GM06990 (cell line): ENCODE measurements at regions not wholly inside any gene's neighbourhood (a gene's known extent, or its start where the extent isn't known, plus 50 kb on each side); places are given as distances from the start of the nearest gene placed in this dataset.

Experiments
- DNase-seq: peaks from one replicate; pipeline ENCODE4 v3.0.0-alpha.2; 2011; ENCODE audit not compliant: insufficient read length; ENCODE audit errors: extremely low read depth
- H3K27me3 ChIP-seq: replicated peaks from 2 replicates; pipeline ENCODE4 v1.6.0; 2011; ENCODE audit warnings: low read length; ENCODE audit not compliant: control insufficient read depth, insufficient read depth
- H3K36me3 ChIP-seq: 2 replicates; pipeline ENCODE4 v1.5.1; 2011; ENCODE audit warnings: low read length; ENCODE audit not compliant: control insufficient read depth, insufficient read depth
- H3K4me3 ChIP-seq: replicated peaks from 2 replicates; pipeline ENCODE4 v1.5.1; 2011; ENCODE audit warnings: low read depth, mild to moderate bottlenecking, control low read depth, low read length
- CTCF ChIP-seq: IDR thresholded peaks from 2 replicates; pipeline ENCODE4 v1.5.1; 2011; ENCODE audit warnings: low read length, control low read depth, mild to moderate bottlenecking, inconsistent platforms; ENCODE audit not compliant: insufficient read depth, poor library complexity, severe bottlenecking

GRCh38 chr6:14373648-14374437 lies 256.3 kb downstream of the CD83 start:
- no peaks in the 10 kb centered on the region for H3K36me3 ChIP-seq
- H3K27me3 ChIP-seq: no peaks in the 10 kb centered on the region
- TF ChIP-seq CTCF: no peak
- no peak overlapping the region for H3K4me3 ChIP-seq
- DNase-seq: no peak

GRCh38 chr6:14375930-14376329 lies 258.4 kb downstream of the CD83 start:
- Histone ChIP-seq H3K36me3 (no peaks in the 10 kb centered on the region), H3K27me3 (no peaks in the 10 kb centered on the region), H3K4me3 (no peak overlapping the region)
- DNase-seq: no peak
- no peak for TF ChIP-seq CTCF

- Histone ChIP-seq H3K27me3 (no peaks in the 10 kb centered on the region), H3K4me3 (no peak overlapping the region), H3K36me3 (no peaks in the 10 kb centered on the region)
- DNase-seq: no peak
- TF ChIP-seq CTCF: no peak
These were observed 262.0 kb downstream of the CD83 start for GRCh38 chr6:14379568-14379967.

GRCh38 chr6:14380086-14380820 lies 262.7 kb downstream of the CD83 start:
- Histone ChIP-seq H3K27me3 (no peaks in the 10 kb centered on the region), H3K36me3 (no peaks in the 10 kb centered on the region), H3K4me3 (no peak overlapping the region)
- no peak for TF ChIP-seq CTCF
- no peak for DNase-seq

- Histone ChIP-seq H3K27me3 (no peaks in the 10 kb centered on the region), H3K4me3 (no peak overlapping the region), H3K36me3 (no peaks in the 10 kb centered on the region)
- TF ChIP-seq CTCF: no peak
- no peak for DNase-seq
These were observed 263.6 kb downstream of the CD83 start for GRCh38 chr6:14380901-14381828.
